Body of pancreas (tissue), 4 donors: ENCODE measurements at regions not wholly inside any gene's neighbourhood (a gene's known extent, or its start where the extent isn't known, plus 50 kb on each side); places are given as distances from the start of the nearest gene placed in this dataset.

Experiments
- ATAC-seq: fragments of 150-250 bp; one replicate; pipeline ENCODE4 v1.9.1; 2016
- DNase-seq, 4 donors: peaks; one replicate each; pipeline ENCODE4 v3.0.0-alpha.2; 2019
- H3K27ac ChIP-seq, 4 donors: fragments of 200-600 bp; sonication (generic); 1 replicate in 3 of 4; 2 replicates in 1 of 4; pipeline versions ENCODE4 v1.5.1 to v1.6.1; 2016 to 2019; ENCODE audit warnings: mild to moderate bottlenecking in 1 of 4, mixed read lengths in 1 of 4, moderate library complexity in 1 of 4
- H3K27me3 ChIP-seq, 2 donors: fragments of 200-600 bp; sonication (generic); one replicate each; pipeline ENCODE4 v1.6.0; 2016; ENCODE audit warnings: mild to moderate bottlenecking in 1 of 2
- H3K36me3 ChIP-seq, 2 donors: fragments of 200-600 bp; sonication (generic); replicated peaks in 1 of 2; 2 replicates each; pipeline ENCODE4 v1.5.1; 2016; ENCODE audit warnings: low read depth in 2 of 2; ENCODE audit not compliant: insufficient read depth in 1 of 2
- H3K4me1 ChIP-seq: fragments of 200-600 bp; sonication (generic); one replicate; pipeline ENCODE4 v1.6.0; 2016
- H3K4me3 ChIP-seq, 2 donors: fragments of 200-600 bp; sonication (generic); 1 replicate in 1 of 2; 2 replicates in 1 of 2; pipeline ENCODE4 v1.5.1; 2016 to 2019
- H3K9me3 ChIP-seq, 3 donors: fragments of 200-600 bp; sonication (generic); 1 replicate in 2 of 3; 2 replicates in 1 of 3; pipeline ENCODE4 v1.5.1; 2016
- CTCF ChIP-seq, 7 experiments: fragments of 450-650 bp in 4 of 7; fragments of 200-600 bp in 3 of 7; sonication (generic) in 3 of 7; IDR thresholded peaks; one replicate each; pipeline ENCODE4 v1.5.1; 2016 to 2019; ENCODE audit warnings: antibody characterized with exemption in 7 of 7
- POLR2A ChIP-seq, 3 donors: fragments of 450-650 bp; IDR thresholded peaks; one replicate each; pipeline ENCODE4 v1.6.1; 2016; ENCODE audit warnings: antibody characterized with exemption in 3 of 3, mild to moderate bottlenecking in 2 of 3
- WGBS, 2 donors: methylation state at CpG; one replicate each; pipeline ENCODE4 v1.1.5; 2017; 5-methylcytosine and 5-hydroxymethylcytosine counted together
- intact Hi-C: fragments of 100-400 bp; cut with DNase I; formaldehyde crosslinking; loops from one replicate; pipeline ENCODE4 v1.15.1; 2023

- Histone ChIP-seq H3K4me1 (peaks cover 3% of the 10 kb centered on the region), H3K36me3 (no peaks in the 10 kb centered on the region), H3K27ac (no peak overlapping the region), H3K9me3 (no peaks in the 10 kb centered on the region), H3K4me3 (no peak overlapping the region), H3K27me3 (no peaks in the 10 kb centered on the region)
- ATAC-seq, result no peak
- intact Hi-C loops, result no loop called here
- no peak for TF ChIP-seq CTCF (IDR thresholded peaks at IDR 0.05)
- TF ChIP-seq POLR2A (IDR thresholded peaks at IDR 0.05), result no peak
- DNase-seq, result no peak
Measured at GRCh38 chr7:119177863-119178262, 953.4 kb downstream of the ANKRD7 start.

- ATAC-seq (no peak), DNase-seq (no peak)
- Histone ChIP-seq H3K36me3 (no peaks in the 10 kb centered on the region), H3K9me3 (no peaks in the 10 kb centered on the region), H3K27ac (no peak overlapping the region), H3K27me3 (no peaks in the 10 kb centered on the region), H3K4me3 (no peak overlapping the region), H3K4me1 (no peaks in the 10 kb centered on the region)
- intact Hi-C loops, result no loop called here
- 80% methylated on average over 4 of the region's 4 CpGs for WGBS, 2 donors
- TF ChIP-seq POLR2A (IDR thresholded peaks at IDR 0.05), result no peak
- no peak for TF ChIP-seq CTCF (IDR thresholded peaks at IDR 0.05)
Measured at GRCh38 chr7:119184124-119184788, 959.8 kb downstream of the ANKRD7 start.

GRCh38 chr7:119196183-119196582 is 971.7 kb downstream of the ANKRD7 start:
- intact Hi-C loops, result no loop called here
- no peak for DNase-seq
- H3K27me3 ChIP-seq, result no peaks in the 10 kb centered on the region
- 49 to 58% methylated on average over 2 of the region's 2 CpGs for WGBS, 2 donors
- H3K36me3 ChIP-seq, result no peaks in the 10 kb centered on the region
- no peak for ATAC-seq
- no peaks in the 10 kb centered on the region for H3K9me3 ChIP-seq
- no peak overlapping the region for H3K27ac ChIP-seq
- TF ChIP-seq POLR2A (IDR thresholded peaks at IDR 0.05) (no peak), CTCF (IDR thresholded peaks at IDR 0.05) (no peak)
- no peak overlapping the region for H3K4me3 ChIP-seq
- no peaks in the 10 kb centered on the region for H3K4me1 ChIP-seq

GRCh38 chr7:119197172-119197876 is 972.8 kb downstream of the ANKRD7 start:
- TF ChIP-seq CTCF (IDR thresholded peaks at IDR 0.05) (no peak), POLR2A (IDR thresholded peaks at IDR 0.05) (no peak)
- WGBS, 2 donors, result 61 to 62% methylated on average over 9 of the region's 9 CpGs
- Histone ChIP-seq H3K36me3 (no peaks in the 10 kb centered on the region), H3K9me3 (no peaks in the 10 kb centered on the region), H3K4me3 (no peak overlapping the region), H3K27me3 (no peaks in the 10 kb centered on the region), H3K27ac (no peak overlapping the region), H3K4me1 (no peaks in the 10 kb centered on the region)
- DNase-seq (no peak), ATAC-seq (peak; percentile 18)
- intact Hi-C loops, result no loop called here
